ENCODE measurements at regions not wholly inside any gene's neighbourhood (a gene's known extent, or its start where the extent isn't known, plus 50 kb on each side); places are given as distances from the start of the nearest gene placed in this dataset.

GRCh38 chr4:122090989-122091388 is 61.1 kb upstream of the BLTP1 start:
- TF ChIP-seq POLR2AphosphoS5 (IDR thresholded peaks at IDR 0.05) (no peak), CTCF (IDR thresholded peaks at IDR 0.05 in 8 of 11, conservative IDR thresholded peaks at IDR 0.05 in 3 of 11) (no peak), POLR2A (IDR thresholded peaks at IDR 0.05) (no peak)
- no peaks in the 10 kb centered on the region for H3K9me3 ChIP-seq
- H3K27ac ChIP-seq = no peak overlapping the region
- DNase-seq = no peak
- no peaks in the 10 kb centered on the region for H3K36me3 ChIP-seq
- no peaks in the 10 kb centered on the region for H3K27me3 ChIP-seq (replicated peaks in 1 of 7)
- WGBS, 5 donors = 84 to 92% (median 88%) methylated on average over 1 of the region's 1 CpG
- no peaks in the 10 kb centered on the region for H3K4me1 ChIP-seq
- no peak overlapping the region for H3K4me3 ChIP-seq
- intact Hi-C loops (cut with DNase I; ENCODE audit: low total_unique reads) = no loop called here

- H3K27ac ChIP-seq = no peak overlapping the region
- no peak for DNase-seq
- H3K4me3 ChIP-seq = no peak overlapping the region
- TF ChIP-seq CTCF (IDR thresholded peaks at IDR 0.05 in 8 of 11, conservative IDR thresholded peaks at IDR 0.05 in 3 of 11) = no peak
- TF ChIP-seq POLR2A (IDR thresholded peaks at IDR 0.05) = no peak
- no peak for TF ChIP-seq POLR2AphosphoS5 (IDR thresholded peaks at IDR 0.05)
- no peaks in the 10 kb centered on the region for H3K4me1 ChIP-seq
- no peaks in the 10 kb centered on the region for H3K9me3 ChIP-seq
- no peaks in the 10 kb centered on the region for H3K27me3 ChIP-seq (replicated peaks in 1 of 7)
- H3K36me3 ChIP-seq = no peaks in the 10 kb centered on the region
- intact Hi-C loops (cut with DNase I; ENCODE audit: low total_unique reads) = no loop called here
- WGBS, 5 donors = 39 to 68% (median 60%) methylated on average over 4 of the region's 4 CpGs
Measured at GRCh38 chr4:122086338-122087065, 65.6 kb upstream of the BLTP1 start.

- Histone ChIP-seq H3K4me1 (no peaks in the 10 kb centered on the region), H3K4me3 (no peak overlapping the region), H3K36me3 (no peaks in the 10 kb centered on the region), H3K9me3 (no peaks in the 10 kb centered on the region), H3K27me3 (replicated peaks in 1 of 7) (no peaks in the 10 kb centered on the region), H3K27ac (no peak overlapping the region)
- WGBS, 5 donors = 11 to 70% (median 35%) methylated on average over 1 of the region's 1 CpG
- DNase-seq = no peak
- TF ChIP-seq POLR2AphosphoS5 (IDR thresholded peaks at IDR 0.05) (no peak), POLR2A (IDR thresholded peaks at IDR 0.05) (no peak), CTCF (IDR thresholded peaks at IDR 0.05 in 8 of 11, conservative IDR thresholded peaks at IDR 0.05 in 3 of 11) (no peak)
- intact Hi-C loops (cut with DNase I; ENCODE audit: low total_unique reads) = no loop called here
Measured at GRCh38 chr4:122083989-122084388, 68.1 kb upstream of the BLTP1 start.

DNA sequence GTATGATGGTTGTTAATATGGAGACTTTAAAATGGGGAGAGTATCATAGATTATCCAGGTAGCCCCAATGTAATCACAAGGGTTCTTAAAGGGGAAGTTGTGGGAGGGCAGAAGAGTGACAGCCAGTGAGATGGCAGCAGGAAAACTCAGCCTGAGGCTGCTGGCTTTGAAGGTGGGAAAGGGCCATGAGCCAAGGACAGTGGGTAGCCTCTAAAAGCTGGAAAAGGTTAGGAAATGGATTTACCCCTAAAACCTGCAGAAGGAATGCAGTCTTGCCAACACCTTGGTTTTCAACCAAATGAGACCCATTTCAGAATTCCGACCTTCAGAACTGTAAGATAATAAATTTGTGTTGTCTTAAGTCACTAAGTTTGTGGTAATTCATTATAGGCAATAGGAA is 68.8 kb upstream of the BLTP1 start:
- no peak for TF ChIP-seq POLR2A (IDR thresholded peaks at IDR 0.05)
- TF ChIP-seq CTCF (IDR thresholded peaks at IDR 0.05 in 8 of 11, conservative IDR thresholded peaks at IDR 0.05 in 3 of 11) = no peak
- no peak for TF ChIP-seq POLR2AphosphoS5 (IDR thresholded peaks at IDR 0.05)
- H3K27ac ChIP-seq = no peak overlapping the region
- no peaks in the 10 kb centered on the region for H3K9me3 ChIP-seq
- H3K4me3 ChIP-seq = no peak overlapping the region
- DNase-seq = no peak
- 83 to 100% (median 91%) methylated on average over 1 of the region's 1 CpG for WGBS, 5 donors
- intact Hi-C loops (cut with DNase I; ENCODE audit: low total_unique reads) = no loop called here
- no peaks in the 10 kb centered on the region for H3K36me3 ChIP-seq
- no peaks in the 10 kb centered on the region for H3K27me3 ChIP-seq (replicated peaks in 1 of 7)
- H3K4me1 ChIP-seq = no peaks in the 10 kb centered on the region

All from spleen (tissue), 11 donors.